Panc1 (cell line): ENCODE measurements at regions not wholly inside any gene's neighbourhood (a gene's known extent, or its start where the extent isn't known, plus 50 kb on each side); places are given as distances from the start of the nearest gene placed in this dataset.

Experiments
- ATAC-seq: fragments of 200-7000 bp; cut with Tn5 transposase; 2 replicates; pipeline ENCODE4 v1.9.1; 2020; ENCODE audit warnings: mild to moderate bottlenecking, moderate library complexity
- BruUV-seq: library from RNA; stranded (reverse); fragments of 400-500 nt; replicated peaks from 2 replicates; lab custom pipeline; 2021; lab: Mats Ljungman, UMichigan
- CTCF ChIA-PET: fragments of 300-600 bp; sonication (Branson Sonifier 250); formaldehyde crosslinking; loops from one replicate; lab custom pipeline; 2022; ENCODE audit warnings: antibody characterized with exemption; lab: Charles Lee
- POLR2A ChIA-PET: fragments of 300-600 bp; sonication (Branson Sonifier 250); formaldehyde crosslinking; loops from one replicate; lab custom pipeline; 2022; ENCODE audit warnings: antibody characterized with exemption; lab: Charles Lee
- DNase-seq: peaks from one replicate; pipeline ENCODE4 v3.0.0-alpha.2; 2010; ENCODE audit warnings: low read depth, low spot score
- H3K27ac ChIP-seq: 2 replicates; pipeline ENCODE4 v1.5.1; 2011; ENCODE audit warnings: mild to moderate bottlenecking, low read length, inconsistent platforms
- H3K27me3 ChIP-seq: fragments of 200-500 bp; sonication (Bioruptor generic); 2 replicates; pipeline ENCODE4 v1.6.0; 2014; ENCODE audit warnings: low read length, inconsistent platforms; ENCODE audit not compliant: control insufficient read depth, insufficient read depth
- H3K36me3 ChIP-seq: fragments of 200-500 bp; sonication (Bioruptor generic); 2 replicates; pipeline ENCODE4 v1.5.1; 2014; ENCODE audit warnings: inconsistent platforms, mild to moderate bottlenecking, low read length, moderate library complexity; ENCODE audit not compliant: control insufficient read depth, insufficient read depth
- H3K4me1 ChIP-seq: 2 replicates; pipeline ENCODE4 v1.5.1; 2011; ENCODE audit warnings: inconsistent platforms, mild to moderate bottlenecking, low read length, moderate library complexity; ENCODE audit not compliant: control insufficient read depth, insufficient read depth
- H3K4me3 ChIP-seq, 2 experiments: 2 replicates each; pipeline ENCODE4 v1.5.1; 2011 to 2012; ENCODE audit warnings: low read depth in 2 of 2, low read length in 2 of 2, mild to moderate bottlenecking in 2 of 2, inconsistent platforms in 1 of 2, moderate library complexity in 1 of 2
- H3K9me3 ChIP-seq: fragments of 200-500 bp; sonication (Bioruptor generic); 2 replicates; pipeline ENCODE4 v1.5.1; 2014; ENCODE audit warnings: low read depth, mild to moderate bottlenecking, inconsistent platforms, low read length, moderate library complexity; ENCODE audit not compliant: control insufficient read depth, insufficient read depth
- POLR2AphosphoS5 ChIP-seq: IDR thresholded peaks from 2 replicates; pipeline ENCODE4 v1.6.1; 2012; ENCODE audit warnings: mild to moderate bottlenecking, low read depth, low read length, moderate library complexity
- SIN3A ChIP-seq: IDR thresholded peaks from 2 replicates; pipeline ENCODE4 v1.6.1; 2012; ENCODE audit warnings: low read depth, mild to moderate bottlenecking, low read length, moderate library complexity, borderline replicate concordance; ENCODE audit not compliant: insufficient read depth
- TCF7L2 ChIP-seq: IDR thresholded peaks from 2 replicates; pipeline ENCODE4 v1.6.1; 2011; ENCODE audit warnings: mild to moderate bottlenecking, low read depth, low read length, inconsistent platforms
- in situ Hi-C: cut with HindIII; loops from 2 replicates; pipeline ENCODE4 v1.10.0; 2016; ENCODE audit warnings: low sequenced_read_pairs, low pct_unique_long_range_greater_than_20kb
- intact Hi-C: fragments of 100-400 bp; cut with micrococcal nuclease; formaldehyde crosslinking; loops from one replicate; pipeline ENCODE4 v1.10.0; 2022; ENCODE audit not compliant: unreplicated experiment
- TF ChIP-seq, protein P1 (sequence below): fragments of 450-650 bp; IDR thresholded peaks from 2 replicates; pipeline ENCODE4 v1.5.1; 2017; ENCODE audit warnings: mild to moderate bottlenecking
- TF ChIP-seq, protein P2 (sequence below), 2 experiments: IDR thresholded peaks; 2 replicates each; pipeline ENCODE4 v1.6.1; 2011 to 2012; ENCODE audit warnings: low read depth in 2 of 2, control low read depth in 1 of 2, low read length in 1 of 2, mild to moderate bottlenecking in 1 of 2, moderate library complexity in 1 of 2; ENCODE audit not compliant: insufficient read depth in 1 of 2

DNA sequence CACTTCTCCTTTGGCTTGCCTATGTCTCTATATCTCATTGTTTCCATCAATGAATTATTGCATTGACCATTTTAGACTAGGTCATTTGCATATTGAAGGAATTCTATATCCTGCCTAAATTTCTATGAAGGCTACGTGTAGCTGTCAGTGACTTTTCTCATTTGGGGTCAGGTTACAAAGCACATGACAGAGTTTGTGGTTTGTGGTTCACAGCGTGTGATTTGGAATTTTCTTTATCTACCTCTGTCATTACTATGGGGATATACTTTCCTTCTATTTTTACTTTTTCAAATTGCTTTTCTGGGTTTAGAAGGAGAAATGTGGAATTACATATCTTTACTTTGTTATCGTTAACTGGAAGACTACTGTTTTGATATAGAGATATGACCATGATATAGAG lies 317.3 kb upstream of the CFAP20DC start:
- BruUV-seq: no TSS peak
- TF ChIP-seq, protein P1, sequence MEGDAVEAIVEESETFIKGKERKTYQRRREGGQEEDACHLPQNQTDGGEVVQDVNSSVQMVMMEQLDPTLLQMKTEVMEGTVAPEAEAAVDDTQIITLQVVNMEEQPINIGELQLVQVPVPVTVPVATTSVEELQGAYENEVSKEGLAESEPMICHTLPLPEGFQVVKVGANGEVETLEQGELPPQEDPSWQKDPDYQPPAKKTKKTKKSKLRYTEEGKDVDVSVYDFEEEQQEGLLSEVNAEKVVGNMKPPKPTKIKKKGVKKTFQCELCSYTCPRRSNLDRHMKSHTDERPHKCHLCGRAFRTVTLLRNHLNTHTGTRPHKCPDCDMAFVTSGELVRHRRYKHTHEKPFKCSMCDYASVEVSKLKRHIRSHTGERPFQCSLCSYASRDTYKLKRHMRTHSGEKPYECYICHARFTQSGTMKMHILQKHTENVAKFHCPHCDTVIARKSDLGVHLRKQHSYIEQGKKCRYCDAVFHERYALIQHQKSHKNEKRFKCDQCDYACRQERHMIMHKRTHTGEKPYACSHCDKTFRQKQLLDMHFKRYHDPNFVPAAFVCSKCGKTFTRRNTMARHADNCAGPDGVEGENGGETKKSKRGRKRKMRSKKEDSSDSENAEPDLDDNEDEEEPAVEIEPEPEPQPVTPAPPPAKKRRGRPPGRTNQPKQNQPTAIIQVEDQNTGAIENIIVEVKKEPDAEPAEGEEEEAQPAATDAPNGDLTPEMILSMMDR: no peak
- TF ChIP-seq SIN3A: no peak
- no peak for TF ChIP-seq TCF7L2
- TF ChIP-seq POLR2AphosphoS5: no peak
- TF ChIP-seq, protein P2, sequence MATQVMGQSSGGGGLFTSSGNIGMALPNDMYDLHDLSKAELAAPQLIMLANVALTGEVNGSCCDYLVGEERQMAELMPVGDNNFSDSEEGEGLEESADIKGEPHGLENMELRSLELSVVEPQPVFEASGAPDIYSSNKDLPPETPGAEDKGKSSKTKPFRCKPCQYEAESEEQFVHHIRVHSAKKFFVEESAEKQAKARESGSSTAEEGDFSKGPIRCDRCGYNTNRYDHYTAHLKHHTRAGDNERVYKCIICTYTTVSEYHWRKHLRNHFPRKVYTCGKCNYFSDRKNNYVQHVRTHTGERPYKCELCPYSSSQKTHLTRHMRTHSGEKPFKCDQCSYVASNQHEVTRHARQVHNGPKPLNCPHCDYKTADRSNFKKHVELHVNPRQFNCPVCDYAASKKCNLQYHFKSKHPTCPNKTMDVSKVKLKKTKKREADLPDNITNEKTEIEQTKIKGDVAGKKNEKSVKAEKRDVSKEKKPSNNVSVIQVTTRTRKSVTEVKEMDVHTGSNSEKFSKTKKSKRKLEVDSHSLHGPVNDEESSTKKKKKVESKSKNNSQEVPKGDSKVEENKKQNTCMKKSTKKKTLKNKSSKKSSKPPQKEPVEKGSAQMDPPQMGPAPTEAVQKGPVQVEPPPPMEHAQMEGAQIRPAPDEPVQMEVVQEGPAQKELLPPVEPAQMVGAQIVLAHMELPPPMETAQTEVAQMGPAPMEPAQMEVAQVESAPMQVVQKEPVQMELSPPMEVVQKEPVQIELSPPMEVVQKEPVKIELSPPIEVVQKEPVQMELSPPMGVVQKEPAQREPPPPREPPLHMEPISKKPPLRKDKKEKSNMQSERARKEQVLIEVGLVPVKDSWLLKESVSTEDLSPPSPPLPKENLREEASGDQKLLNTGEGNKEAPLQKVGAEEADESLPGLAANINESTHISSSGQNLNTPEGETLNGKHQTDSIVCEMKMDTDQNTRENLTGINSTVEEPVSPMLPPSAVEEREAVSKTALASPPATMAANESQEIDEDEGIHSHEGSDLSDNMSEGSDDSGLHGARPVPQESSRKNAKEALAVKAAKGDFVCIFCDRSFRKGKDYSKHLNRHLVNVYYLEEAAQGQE (IDR thresholded peaks at IDR 0.05; ENCODE audit: insufficient read depth in 1 of 2, low read depth in 2 of 2, low read length in 1 of 2): no peak
- ChIA-PET CTCF (no interaction called here), POLR2A (no interaction called here)
- DNase-seq: no peak
- no peaks in the 10 kb centered on the region for H3K36me3 ChIP-seq
- in situ Hi-C loops (no loop called here), intact Hi-C loops (no loop called here)
- no peak for ATAC-seq
- no peak overlapping the region for H3K4me3 ChIP-seq
- no peaks in the 10 kb centered on the region for H3K27me3 ChIP-seq
- no peaks in the 10 kb centered on the region for H3K9me3 ChIP-seq
- H3K4me1 ChIP-seq: no peaks in the 10 kb centered on the region
- no peak overlapping the region for H3K27ac ChIP-seq

DNA sequence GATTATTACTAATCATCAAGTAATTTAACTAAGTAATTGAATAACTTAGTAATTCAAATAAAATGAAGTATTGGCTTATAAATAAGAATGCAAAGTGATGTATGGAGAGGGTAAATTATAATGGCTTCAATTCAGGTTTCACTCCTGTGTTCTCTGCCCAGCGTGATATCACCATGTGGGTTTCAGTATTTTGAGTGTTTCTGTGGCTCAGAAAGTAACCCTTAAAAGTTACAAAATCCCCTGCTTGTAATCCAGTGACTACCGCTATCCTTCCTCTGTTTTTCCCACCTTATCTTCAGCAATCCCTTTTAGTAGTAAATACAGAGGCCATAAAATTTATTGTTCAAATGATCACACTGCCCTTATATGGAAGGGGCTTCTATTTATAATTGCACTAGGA lies 316.4 kb upstream of the CFAP20DC start:
- H3K4me3 ChIP-seq: no peak overlapping the region
- no peaks in the 10 kb centered on the region for H3K27me3 ChIP-seq
- TF ChIP-seq SIN3A (no peak), TCF7L2 (no peak), POLR2AphosphoS5 (no peak)
- TF ChIP-seq, protein P2 (IDR thresholded peaks at IDR 0.05; ENCODE audit: insufficient read depth in 1 of 2, low read depth in 2 of 2, low read length in 1 of 2): no peak
- TF ChIP-seq, protein P1: no peak
- no peak for ATAC-seq
- ChIA-PET CTCF (no interaction called here), POLR2A (no interaction called here)
- no peaks in the 10 kb centered on the region for H3K9me3 ChIP-seq
- DNase-seq: no peak
- no peaks in the 10 kb centered on the region for H3K36me3 ChIP-seq
- in situ Hi-C loops: no loop called here
- no peak overlapping the region for H3K27ac ChIP-seq
- no peaks in the 10 kb centered on the region for H3K4me1 ChIP-seq
- intact Hi-C loops: no loop called here
- no TSS peak for BruUV-seq
